GM23248 (cell line): ENCODE measurements at regions not wholly inside any gene's neighbourhood (a gene's known extent, or its start where the extent isn't known, plus 50 kb on each side); places are given as distances from the start of the nearest gene placed in this dataset.

Source experiments
- EZH2 ChIP-seq: fragments of 200-600 bp; sonication (generic); IDR thresholded peaks from 2 replicates; pipeline ENCODE4 v1.6.1; 2018; ENCODE audit warnings: antibody characterized with exemption, mild to moderate bottlenecking; ENCODE audit not compliant: insufficient read depth, poor library complexity, severe bottlenecking
- EZH2phosphoT487 ChIP-seq: fragments of 200-600 bp; sonication (generic); IDR thresholded peaks from 2 replicates; pipeline ENCODE4 v1.6.1; 2018; ENCODE audit warnings: antibody characterized with exemption, moderate library complexity, mild to moderate bottlenecking, low read depth; ENCODE audit not compliant: insufficient read depth

GRCh38 chr5:8097146-8097545, 228.2 kb downstream of the MTRR start:
- TF ChIP-seq EZH2phosphoT487 (no peak), EZH2 (no peak)
